HEK293T (cell line): ENCODE measurements at regions not wholly inside any gene's neighbourhood (a gene's known extent, or its start where the extent isn't known, plus 50 kb on each side); places are given as distances from the start of the nearest gene placed in this dataset.

ENCODE experiments used
- BHLHE40 ChIP-seq: fragments of 450-650 bp; IDR thresholded peaks from 2 replicates; pipeline ENCODE4 v1.6.1; 2016; ENCODE audit warnings: mild to moderate bottlenecking, moderate library complexity, borderline replicate concordance
- FOXA1 ChIP-seq: fragments of 450-650 bp; IDR thresholded peaks from 2 replicates; pipeline ENCODE4 v1.6.1; 2016; ENCODE audit warnings: mild to moderate bottlenecking
- FOXM1 ChIP-seq: fragments of 450-650 bp; IDR thresholded peaks from 2 replicates; pipeline ENCODE4 v1.6.1; 2017; ENCODE audit warnings: mild to moderate bottlenecking, borderline replicate concordance

- TF ChIP-seq FOXA1 (no peak), BHLHE40 (no peak), FOXM1 (no peak)
Measured at GRCh38 chrX:16427668-16428067, 222.3 kb upstream of the S100G start.
